ENCODE measurements at regions not wholly inside any gene's neighbourhood (a gene's known extent, or its start where the extent isn't known, plus 50 kb on each side); places are given as distances from the start of the nearest gene placed in this dataset.

DNA sequence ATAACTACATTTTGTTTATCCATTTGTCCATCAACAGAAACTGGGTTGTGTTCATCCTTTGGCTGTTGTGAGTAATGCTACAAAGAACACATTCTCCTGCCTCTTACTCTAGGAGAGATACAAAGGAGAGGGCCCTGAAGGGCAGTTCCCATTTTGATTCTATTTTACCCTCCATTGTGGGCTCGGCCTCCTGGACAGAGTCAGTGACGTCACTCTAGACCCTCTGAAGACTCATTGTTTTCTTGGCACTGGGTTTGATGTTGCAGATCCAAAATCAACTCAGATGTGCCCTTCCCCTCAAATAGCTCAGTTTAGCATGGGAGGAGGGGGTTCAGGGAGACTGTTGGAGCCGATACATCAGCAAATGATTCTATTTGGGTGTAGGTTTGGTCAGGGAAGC is 280.9 kb downstream of the UTP18 start:
- TF ChIP-seq, protein P1, sequence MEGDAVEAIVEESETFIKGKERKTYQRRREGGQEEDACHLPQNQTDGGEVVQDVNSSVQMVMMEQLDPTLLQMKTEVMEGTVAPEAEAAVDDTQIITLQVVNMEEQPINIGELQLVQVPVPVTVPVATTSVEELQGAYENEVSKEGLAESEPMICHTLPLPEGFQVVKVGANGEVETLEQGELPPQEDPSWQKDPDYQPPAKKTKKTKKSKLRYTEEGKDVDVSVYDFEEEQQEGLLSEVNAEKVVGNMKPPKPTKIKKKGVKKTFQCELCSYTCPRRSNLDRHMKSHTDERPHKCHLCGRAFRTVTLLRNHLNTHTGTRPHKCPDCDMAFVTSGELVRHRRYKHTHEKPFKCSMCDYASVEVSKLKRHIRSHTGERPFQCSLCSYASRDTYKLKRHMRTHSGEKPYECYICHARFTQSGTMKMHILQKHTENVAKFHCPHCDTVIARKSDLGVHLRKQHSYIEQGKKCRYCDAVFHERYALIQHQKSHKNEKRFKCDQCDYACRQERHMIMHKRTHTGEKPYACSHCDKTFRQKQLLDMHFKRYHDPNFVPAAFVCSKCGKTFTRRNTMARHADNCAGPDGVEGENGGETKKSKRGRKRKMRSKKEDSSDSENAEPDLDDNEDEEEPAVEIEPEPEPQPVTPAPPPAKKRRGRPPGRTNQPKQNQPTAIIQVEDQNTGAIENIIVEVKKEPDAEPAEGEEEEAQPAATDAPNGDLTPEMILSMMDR (conservative IDR thresholded peaks at IDR 0.05; ENCODE audit: low read depth in 2 of 2) = no peak
- TF ChIP-seq CREB1 (CRISPR knock-in tag; IDR thresholded peaks at IDR 0.05; ENCODE audit: low read depth) (no peak), STAT1 (IDR thresholded peaks at IDR 0.05; ENCODE audit: unreplicated experiment) (no peak), ZNF114 (CRISPR knock-in tag; IDR thresholded peaks at IDR 0.05) (no peak), POLR2AphosphoS5 (IDR thresholded peaks at IDR 0.05; ENCODE audit: low read depth) (no peak), ZNF331 (CRISPR knock-in tag; IDR thresholded peaks at IDR 0.05; ENCODE audit: low read depth) (no peak), NANOG (IDR thresholded peaks at IDR 0.05; ENCODE audit: borderline replicate concordance) (no peak), JUNB (IDR thresholded peaks at IDR 0.05; ENCODE audit: unreplicated experiment) (no peak), EZH2phosphoT487 (IDR thresholded peaks at IDR 0.05; ENCODE audit: unreplicated experiment) (no peak), EZH2 (IDR thresholded peaks at IDR 0.05; ENCODE audit: low read depth, unreplicated experiment) (no peak)
- TF ChIP-seq, protein P2, sequence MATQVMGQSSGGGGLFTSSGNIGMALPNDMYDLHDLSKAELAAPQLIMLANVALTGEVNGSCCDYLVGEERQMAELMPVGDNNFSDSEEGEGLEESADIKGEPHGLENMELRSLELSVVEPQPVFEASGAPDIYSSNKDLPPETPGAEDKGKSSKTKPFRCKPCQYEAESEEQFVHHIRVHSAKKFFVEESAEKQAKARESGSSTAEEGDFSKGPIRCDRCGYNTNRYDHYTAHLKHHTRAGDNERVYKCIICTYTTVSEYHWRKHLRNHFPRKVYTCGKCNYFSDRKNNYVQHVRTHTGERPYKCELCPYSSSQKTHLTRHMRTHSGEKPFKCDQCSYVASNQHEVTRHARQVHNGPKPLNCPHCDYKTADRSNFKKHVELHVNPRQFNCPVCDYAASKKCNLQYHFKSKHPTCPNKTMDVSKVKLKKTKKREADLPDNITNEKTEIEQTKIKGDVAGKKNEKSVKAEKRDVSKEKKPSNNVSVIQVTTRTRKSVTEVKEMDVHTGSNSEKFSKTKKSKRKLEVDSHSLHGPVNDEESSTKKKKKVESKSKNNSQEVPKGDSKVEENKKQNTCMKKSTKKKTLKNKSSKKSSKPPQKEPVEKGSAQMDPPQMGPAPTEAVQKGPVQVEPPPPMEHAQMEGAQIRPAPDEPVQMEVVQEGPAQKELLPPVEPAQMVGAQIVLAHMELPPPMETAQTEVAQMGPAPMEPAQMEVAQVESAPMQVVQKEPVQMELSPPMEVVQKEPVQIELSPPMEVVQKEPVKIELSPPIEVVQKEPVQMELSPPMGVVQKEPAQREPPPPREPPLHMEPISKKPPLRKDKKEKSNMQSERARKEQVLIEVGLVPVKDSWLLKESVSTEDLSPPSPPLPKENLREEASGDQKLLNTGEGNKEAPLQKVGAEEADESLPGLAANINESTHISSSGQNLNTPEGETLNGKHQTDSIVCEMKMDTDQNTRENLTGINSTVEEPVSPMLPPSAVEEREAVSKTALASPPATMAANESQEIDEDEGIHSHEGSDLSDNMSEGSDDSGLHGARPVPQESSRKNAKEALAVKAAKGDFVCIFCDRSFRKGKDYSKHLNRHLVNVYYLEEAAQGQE (IDR thresholded peaks at IDR 0.05; ENCODE audit: unreplicated experiment) = no peak
- TF ChIP-seq, protein P3, sequence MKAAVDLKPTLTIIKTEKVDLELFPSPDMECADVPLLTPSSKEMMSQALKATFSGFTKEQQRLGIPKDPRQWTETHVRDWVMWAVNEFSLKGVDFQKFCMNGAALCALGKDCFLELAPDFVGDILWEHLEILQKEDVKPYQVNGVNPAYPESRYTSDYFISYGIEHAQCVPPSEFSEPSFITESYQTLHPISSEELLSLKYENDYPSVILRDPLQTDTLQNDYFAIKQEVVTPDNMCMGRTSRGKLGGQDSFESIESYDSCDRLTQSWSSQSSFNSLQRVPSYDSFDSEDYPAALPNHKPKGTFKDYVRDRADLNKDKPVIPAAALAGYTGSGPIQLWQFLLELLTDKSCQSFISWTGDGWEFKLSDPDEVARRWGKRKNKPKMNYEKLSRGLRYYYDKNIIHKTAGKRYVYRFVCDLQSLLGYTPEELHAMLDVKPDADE (IDR thresholded peaks at IDR 0.05) = no peak
- TF ChIP-seq, protein P4, sequence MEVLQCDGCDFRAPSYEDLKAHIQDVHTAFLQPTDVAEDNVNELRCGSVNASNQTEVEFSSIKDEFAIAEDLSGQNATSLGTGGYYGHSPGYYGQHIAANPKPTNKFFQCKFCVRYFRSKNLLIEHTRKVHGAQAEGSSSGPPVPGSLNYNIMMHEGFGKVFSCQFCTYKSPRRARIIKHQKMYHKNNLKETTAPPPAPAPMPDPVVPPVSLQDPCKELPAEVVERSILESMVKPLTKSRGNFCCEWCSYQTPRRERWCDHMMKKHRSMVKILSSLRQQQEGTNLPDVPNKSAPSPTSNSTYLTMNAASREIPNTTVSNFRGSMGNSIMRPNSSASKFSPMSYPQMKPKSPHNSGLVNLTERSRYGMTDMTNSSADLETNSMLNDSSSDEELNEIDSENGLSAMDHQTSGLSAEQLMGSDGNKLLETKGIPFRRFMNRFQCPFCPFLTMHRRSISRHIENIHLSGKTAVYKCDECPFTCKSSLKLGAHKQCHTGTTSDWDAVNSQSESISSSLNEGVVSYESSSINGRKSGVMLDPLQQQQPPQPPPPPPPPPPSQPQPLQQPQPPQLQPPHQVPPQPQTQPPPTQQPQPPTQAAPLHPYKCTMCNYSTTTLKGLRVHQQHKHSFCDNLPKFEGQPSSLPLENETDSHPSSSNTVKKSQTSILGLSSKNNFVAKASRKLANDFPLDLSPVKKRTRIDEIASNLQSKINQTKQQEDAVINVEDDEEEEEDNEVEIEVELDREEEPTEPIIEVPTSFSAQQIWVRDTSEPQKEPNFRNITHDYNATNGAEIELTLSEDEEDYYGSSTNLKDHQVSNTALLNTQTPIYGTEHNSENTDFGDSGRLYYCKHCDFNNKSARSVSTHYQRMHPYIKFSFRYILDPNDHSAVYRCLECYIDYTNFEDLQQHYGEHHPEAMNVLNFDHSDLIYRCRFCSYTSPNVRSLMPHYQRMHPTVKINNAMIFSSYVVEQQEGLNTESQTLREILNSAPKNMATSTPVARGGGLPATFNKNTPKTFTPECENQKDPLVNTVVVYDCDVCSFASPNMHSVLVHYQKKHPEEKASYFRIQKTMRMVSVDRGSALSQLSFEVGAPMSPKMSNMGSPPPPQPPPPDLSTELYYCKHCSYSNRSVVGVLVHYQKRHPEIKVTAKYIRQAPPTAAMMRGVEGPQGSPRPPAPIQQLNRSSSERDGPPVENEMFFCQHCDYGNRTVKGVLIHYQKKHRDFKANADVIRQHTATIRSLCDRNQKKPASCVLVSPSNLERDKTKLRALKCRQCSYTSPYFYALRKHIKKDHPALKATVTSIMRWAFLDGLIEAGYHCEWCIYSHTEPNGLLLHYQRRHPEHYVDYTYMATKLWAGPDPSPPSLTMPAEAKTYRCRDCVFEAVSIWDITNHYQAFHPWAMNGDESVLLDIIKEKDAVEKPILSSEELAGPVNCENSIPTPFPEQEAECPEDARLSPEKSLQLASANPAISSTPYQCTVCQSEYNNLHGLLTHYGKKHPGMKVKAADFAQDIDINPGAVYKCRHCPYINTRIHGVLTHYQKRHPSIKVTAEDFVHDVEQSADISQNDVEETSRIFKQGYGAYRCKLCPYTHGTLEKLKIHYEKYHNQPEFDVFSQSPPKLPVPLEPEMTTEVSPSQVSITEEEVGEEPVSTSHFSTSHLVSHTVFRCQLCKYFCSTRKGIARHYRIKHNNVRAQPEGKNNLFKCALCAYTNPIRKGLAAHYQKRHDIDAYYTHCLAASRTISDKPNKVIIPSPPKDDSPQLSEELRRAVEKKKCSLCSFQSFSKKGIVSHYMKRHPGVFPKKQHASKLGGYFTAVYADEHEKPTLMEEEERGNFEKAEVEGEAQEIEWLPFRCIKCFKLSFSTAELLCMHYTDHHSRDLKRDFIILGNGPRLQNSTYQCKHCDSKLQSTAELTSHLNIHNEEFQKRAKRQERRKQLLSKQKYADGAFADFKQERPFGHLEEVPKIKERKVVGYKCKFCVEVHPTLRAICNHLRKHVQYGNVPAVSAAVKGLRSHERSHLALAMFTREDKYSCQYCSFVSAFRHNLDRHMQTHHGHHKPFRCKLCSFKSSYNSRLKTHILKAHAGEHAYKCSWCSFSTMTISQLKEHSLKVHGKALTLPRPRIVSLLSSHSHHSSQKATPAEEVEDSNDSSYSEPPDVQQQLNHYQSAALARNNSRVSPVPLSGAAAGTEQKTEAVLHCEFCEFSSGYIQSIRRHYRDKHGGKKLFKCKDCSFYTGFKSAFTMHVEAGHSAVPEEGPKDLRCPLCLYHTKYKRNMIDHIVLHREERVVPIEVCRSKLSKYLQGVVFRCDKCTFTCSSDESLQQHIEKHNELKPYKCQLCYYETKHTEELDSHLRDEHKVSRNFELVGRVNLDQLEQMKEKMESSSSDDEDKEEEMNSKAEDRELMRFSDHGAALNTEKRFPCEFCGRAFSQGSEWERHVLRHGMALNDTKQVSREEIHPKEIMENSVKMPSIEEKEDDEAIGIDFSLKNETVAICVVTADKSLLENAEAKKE (CRISPR knock-in tag; IDR thresholded peaks at IDR 0.05) = no peak
- Mint-ChIP-seq H3K4me3 (no peak overlapping the region), H3K36me3 (ENCODE audit: low read depth) (no peaks in the 10 kb centered on the region), H3K27me3 (ENCODE audit: insufficient read depth, low read depth, poor library complexity) (peaks cover 1% of the 10 kb centered on the region), H3K9me3 (no peaks in the 10 kb centered on the region), H3K27ac (no peak overlapping the region), H3K4me1 (peaks cover 8% of the 10 kb centered on the region)
- H2AFZ ChIP-seq = peak overlapping the region; percentile 43; the same call in 1 of the 2 replicates
- H3K36me3 ChIP-seq (ENCODE audit: insufficient read depth) = no peaks in the 10 kb centered on the region
- no peak overlapping the region for H3K4me3 ChIP-seq
- no peaks in the 10 kb centered on the region for H3K27me3 ChIP-seq (ENCODE audit: insufficient read depth)
- H4K20me1 ChIP-seq (replicated peaks; ENCODE audit: insufficient read depth) = no peaks in the 10 kb centered on the region
- DNase-seq (ENCODE audit: low spot score) = no peak
- no peak overlapping the region for H3K27ac ChIP-seq (ENCODE audit: low read depth)
- H3K9me2 ChIP-seq (ENCODE audit: insufficient read depth) = no peaks in the 10 kb centered on the region
- H3K4me2 ChIP-seq = no peak overlapping the region
- H3K4me1 ChIP-seq (ENCODE audit: insufficient read depth) = no peaks in the 10 kb centered on the region
- no peak for ATAC-seq
- no peaks in the 10 kb centered on the region for H3K79me2 ChIP-seq (replicated peaks; ENCODE audit: insufficient read depth)
- no peaks in the 10 kb centered on the region for H3F3A ChIP-seq (replicated peaks; ENCODE audit: low read depth)
